ENCODE measurements at regions not wholly inside any gene's neighbourhood (a gene's known extent, or its start where the extent isn't known, plus 50 kb on each side); places are given as distances from the start of the nearest gene placed in this dataset.

DNA sequence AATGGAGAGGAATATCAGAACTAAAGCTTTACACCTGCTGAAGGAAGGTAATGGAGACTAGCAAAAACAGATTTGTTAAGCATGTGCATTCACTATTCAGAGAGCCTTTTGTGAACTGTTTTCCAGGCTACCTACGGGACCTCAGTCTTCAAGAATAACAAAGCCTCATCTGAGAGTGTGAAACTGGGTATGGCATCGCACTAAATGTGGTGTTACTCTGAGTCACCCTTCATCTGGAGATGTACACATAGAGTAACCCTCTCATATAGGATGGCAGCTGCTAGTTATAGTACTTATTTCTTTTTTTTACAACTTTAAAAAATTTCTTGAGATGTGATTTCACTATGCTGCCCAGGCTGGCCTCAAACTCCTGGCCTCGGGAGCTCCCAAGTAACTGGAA, 306.8 kb downstream of the ZNF608 start:
- TF ChIP-seq EZH2 (IDR thresholded peaks at IDR 0.05) (no peak), POLR2AphosphoS5 (IDR thresholded peaks at IDR 0.05; ENCODE audit: borderline replicate concordance, low read depth, low read length) (no peak), FOXP2 (optimal IDR thresholded peaks at IDR 0.05; ENCODE audit: control extremely low read depth, extremely low read length, insufficient read depth) (no peak)
